ENCODE measurements at regions not wholly inside any gene's neighbourhood (a gene's known extent, or its start where the extent isn't known, plus 50 kb on each side); places are given as distances from the start of the nearest gene placed in this dataset.
A peak's percentile ranks its signal among the peaks of the same experiment; 100 is the strongest.

GRCh38 chr2:118315606-118316005 lies 227.3 kb downstream of the INSIG2 start:
- peak; percentile 62 for DNase-seq (ENCODE audit: extremely low spot score)
- intact Hi-C loops (cut with DNase I): no loop called here
- Histone ChIP-seq H3K36me3 (no peaks in the 10 kb centered on the region), H3K27me3 (peaks cover 0 to 32% (median 0%) of the 10 kb centered on the region in 4 donors), H3K9me3 (no peaks in the 10 kb centered on the region), H3K4me3 (no peak overlapping the region), H3K4me1 (peaks cover 0 to 5% (median 2%) of the 10 kb centered on the region in 4 donors), H3K27ac (replicated peaks in 1 of 4) (no peak overlapping the region)
- WGBS: 89% methylated on average over 5 of the region's 5 CpGs
- TF ChIP-seq POLR2AphosphoS5 (IDR thresholded peaks at IDR 0.05) (no peak), POLR2A (IDR thresholded peaks at IDR 0.05; ENCODE audit: low read depth) (no peak), EP300 (IDR thresholded peaks at IDR 0.05) (no peak)
- TF ChIP-seq, protein P1, sequence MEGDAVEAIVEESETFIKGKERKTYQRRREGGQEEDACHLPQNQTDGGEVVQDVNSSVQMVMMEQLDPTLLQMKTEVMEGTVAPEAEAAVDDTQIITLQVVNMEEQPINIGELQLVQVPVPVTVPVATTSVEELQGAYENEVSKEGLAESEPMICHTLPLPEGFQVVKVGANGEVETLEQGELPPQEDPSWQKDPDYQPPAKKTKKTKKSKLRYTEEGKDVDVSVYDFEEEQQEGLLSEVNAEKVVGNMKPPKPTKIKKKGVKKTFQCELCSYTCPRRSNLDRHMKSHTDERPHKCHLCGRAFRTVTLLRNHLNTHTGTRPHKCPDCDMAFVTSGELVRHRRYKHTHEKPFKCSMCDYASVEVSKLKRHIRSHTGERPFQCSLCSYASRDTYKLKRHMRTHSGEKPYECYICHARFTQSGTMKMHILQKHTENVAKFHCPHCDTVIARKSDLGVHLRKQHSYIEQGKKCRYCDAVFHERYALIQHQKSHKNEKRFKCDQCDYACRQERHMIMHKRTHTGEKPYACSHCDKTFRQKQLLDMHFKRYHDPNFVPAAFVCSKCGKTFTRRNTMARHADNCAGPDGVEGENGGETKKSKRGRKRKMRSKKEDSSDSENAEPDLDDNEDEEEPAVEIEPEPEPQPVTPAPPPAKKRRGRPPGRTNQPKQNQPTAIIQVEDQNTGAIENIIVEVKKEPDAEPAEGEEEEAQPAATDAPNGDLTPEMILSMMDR (IDR thresholded peaks at IDR 0.05): no peak

GRCh38 chr2:118312969-118313756 lies 224.9 kb downstream of the INSIG2 start:
- Histone ChIP-seq H3K27me3 (peaks cover 4 to 53% (median 9%) of the 10 kb centered on the region in 4 donors), H3K36me3 (no peaks in the 10 kb centered on the region), H3K4me1 (peaks cover 5 to 19% (median 11%) of the 10 kb centered on the region in 4 donors), H3K9me3 (no peaks in the 10 kb centered on the region), H3K4me3 (no peak overlapping the region), H3K27ac (replicated peaks in 1 of 4) (no peak overlapping the region)
- intact Hi-C loops (cut with DNase I): no loop called here
- 16% methylated on average over 4 of the region's 4 CpGs for WGBS
- peak; percentile 86 for DNase-seq (ENCODE audit: extremely low spot score)
- no peak for TF ChIP-seq POLR2AphosphoS5 (IDR thresholded peaks at IDR 0.05)
- TF ChIP-seq EP300 (IDR thresholded peaks at IDR 0.05): no peak
- no peak for TF ChIP-seq POLR2A (IDR thresholded peaks at IDR 0.05; ENCODE audit: low read depth)
- TF ChIP-seq, protein P1 (IDR thresholded peaks at IDR 0.05): no peak

DNA sequence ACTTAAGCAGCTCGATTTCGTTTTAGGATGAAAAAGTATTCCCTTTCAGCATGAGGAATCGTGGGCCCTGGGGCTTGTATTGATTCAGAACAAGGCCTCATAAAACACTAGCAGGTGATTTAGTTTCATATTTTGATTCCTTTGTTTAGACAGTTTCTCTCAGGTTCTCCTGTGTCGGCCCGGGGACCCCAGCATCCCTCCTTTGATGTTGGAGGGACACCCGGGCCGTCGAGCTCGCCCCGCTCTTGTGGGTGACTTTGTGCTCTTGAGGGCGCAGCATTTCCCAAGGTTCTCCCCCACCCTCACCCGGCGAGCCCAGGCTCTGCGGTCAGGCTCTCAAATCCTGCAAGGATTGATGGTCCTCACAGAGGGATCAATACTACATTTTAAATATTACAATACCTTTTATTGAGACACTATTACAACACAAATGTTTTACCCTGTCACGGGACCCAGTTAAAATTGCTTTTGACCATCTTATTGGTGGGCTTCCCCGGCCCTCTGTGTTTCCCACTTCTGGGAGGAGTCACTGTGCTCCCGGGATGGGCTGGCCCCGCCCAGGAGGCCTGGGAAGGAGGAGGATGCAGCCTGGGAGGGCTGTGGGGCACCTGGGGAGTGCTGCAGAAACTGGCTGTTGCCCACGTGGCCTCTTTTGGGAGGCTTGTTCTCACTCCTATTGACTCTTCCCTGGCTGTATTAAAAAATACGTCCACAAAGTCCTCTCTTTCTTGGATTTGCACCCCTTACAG lies 222.6 kb downstream of the INSIG2 start:
- peak; percentile 89 for DNase-seq (ENCODE audit: extremely low spot score)
- no peaks in the 10 kb centered on the region for H3K36me3 ChIP-seq
- H3K4me3 ChIP-seq: peak overlapping the region; percentile 54 to 65 (median 56)
- TF ChIP-seq POLR2AphosphoS5 (IDR thresholded peaks at IDR 0.05): no peak
- 32% methylated on average over 20 of the region's 20 CpGs for WGBS
- H3K4me1 ChIP-seq: peaks cover 5 to 19% (median 11%) of the 10 kb centered on the region in 4 donors
- H3K27me3 ChIP-seq: peaks cover 4 to 66% (median 9%) of the 10 kb centered on the region in 4 donors
- H3K27ac ChIP-seq (replicated peaks in 1 of 4): no peak overlapping the region
- intact Hi-C loops (cut with DNase I): no loop called here
- no peaks in the 10 kb centered on the region for H3K9me3 ChIP-seq

GRCh38 chr2:118309946-118310680 lies 221.8 kb downstream of the INSIG2 start:
- Histone ChIP-seq H3K27me3 (peaks cover 4 to 66% (median 9%) of the 10 kb centered on the region in 4 donors), H3K27ac (replicated peaks in 1 of 4) (no peak overlapping the region), H3K9me3 (no peaks in the 10 kb centered on the region), H3K4me3 (peak overlapping the region; percentile 54 to 65 (median 56)), H3K4me1 (peaks cover 5 to 19% (median 11%) of the 10 kb centered on the region in 4 donors), H3K36me3 (no peaks in the 10 kb centered on the region)
- TF ChIP-seq POLR2A (IDR thresholded peaks at IDR 0.05; ENCODE audit: low read depth) (no peak), EP300 (IDR thresholded peaks at IDR 0.05) (no peak), POLR2AphosphoS5 (IDR thresholded peaks at IDR 0.05) (no peak)
- TF ChIP-seq, protein P1 (IDR thresholded peaks at IDR 0.05): no peak
- peak; percentile 70 for DNase-seq (ENCODE audit: extremely low spot score)
- WGBS: 3% methylated on average over 56 of the region's 56 CpGs
- intact Hi-C loops (cut with DNase I): no loop called here

Data from esophagus muscularis mucosa (tissue), 4 donors.